AG09309 (cell line): ENCODE measurements at regions not wholly inside any gene's neighbourhood (a gene's known extent, or its start where the extent isn't known, plus 50 kb on each side); places are given as distances from the start of the nearest gene placed in this dataset.
"Not testable (repeated sequence)": the region's sequence is repeated elsewhere in the genome, so short reads cannot be mapped to it uniquely, and the experiment has no call there.

Experiments used
- DNase-seq: peaks from one replicate; pipeline ENCODE4 v3.0.0-alpha.2; 2010; ENCODE audit warnings: low read depth
- H3K4me3 ChIP-seq: 2 replicates; pipeline ENCODE4 v1.5.1; 2011; ENCODE audit warnings: mild to moderate bottlenecking, low read depth, low read length, moderate library complexity; ENCODE audit not compliant: control insufficient read depth
- CTCF ChIP-seq: IDR thresholded peaks from 2 replicates; pipeline ENCODE4 v1.5.1; 2011; ENCODE audit warnings: mild to moderate bottlenecking, low read depth, low read length, inconsistent platforms; ENCODE audit not compliant: insufficient read depth, control insufficient read depth; ENCODE audit errors: missing control alignments

- H3K4me3 ChIP-seq, result no peak overlapping the region
- DNase-seq, result no peak
- TF ChIP-seq CTCF, result no peak
These were observed 193.4 kb downstream of the BARX2 start for GRCh38 chr11:129569007-129569406.

- DNase-seq, H3K4me3 ChIP-seq: not testable (repeated sequence)
These were observed 197.0 kb downstream of the BARX2 start for GRCh38 chr11:129572667-129573066.

GRCh38 chr11:129573161-129573560 lies 197.5 kb downstream of the BARX2 start:
- no peak for DNase-seq
- no peak for TF ChIP-seq CTCF
- H3K4me3 ChIP-seq, result no peak overlapping the region

GRCh38 chr11:129574431-129574830 lies 198.8 kb downstream of the BARX2 start:
- DNase-seq, result no peak
- TF ChIP-seq CTCF, result no peak
- no peak overlapping the region for H3K4me3 ChIP-seq

- no peak for DNase-seq
- no peak overlapping the region for H3K4me3 ChIP-seq
- no peak for TF ChIP-seq CTCF
These were observed 201.0 kb downstream of the BARX2 start for GRCh38 chr11:129576652-129577051.

GRCh38 chr11:129578006-129578405 lies 202.4 kb downstream of the BARX2 start:
- no peak overlapping the region for H3K4me3 ChIP-seq
- DNase-seq, result no peak
- no peak for TF ChIP-seq CTCF

- no peak for TF ChIP-seq CTCF
- DNase-seq, result no peak
- no peak overlapping the region for H3K4me3 ChIP-seq
These were observed 204.6 kb downstream of the BARX2 start for GRCh38 chr11:129580278-129580677.
